ENCODE measurements at regions not wholly inside any gene's neighbourhood (a gene's known extent, or its start where the extent isn't known, plus 50 kb on each side); places are given as distances from the start of the nearest gene placed in this dataset.

- DNase-seq (ENCODE audit: low read depth) = no peak
- H3K4me3 ChIP-seq (ENCODE audit: low read depth, low read length) = no peak overlapping the region
- no peak for TF ChIP-seq CTCF (IDR thresholded peaks at IDR 0.05; ENCODE audit: low read depth, low read length, missing control alignments)
These were observed 183.3 kb upstream of the CDKN3 start for GRCh38 chr14:54213536-54213935.

- TF ChIP-seq CTCF (IDR thresholded peaks at IDR 0.05; ENCODE audit: low read depth, low read length, missing control alignments) = no peak
- no peak for DNase-seq (ENCODE audit: low read depth)
- no peak overlapping the region for H3K4me3 ChIP-seq (ENCODE audit: low read depth, low read length)
These were observed 180.0 kb upstream of the CDKN3 start for GRCh38 chr14:54216827-54217226.

GRCh38 chr14:54219261-54220070, 177.3 kb upstream of the CDKN3 start:
- DNase-seq (ENCODE audit: low read depth) = no peak
- no peak overlapping the region for H3K4me3 ChIP-seq (ENCODE audit: low read depth, low read length)
- no peak for TF ChIP-seq CTCF (IDR thresholded peaks at IDR 0.05; ENCODE audit: low read depth, low read length, missing control alignments)

GRCh38 chr14:54220071-54220703, 176.6 kb upstream of the CDKN3 start:
- H3K4me3 ChIP-seq (ENCODE audit: low read depth, low read length) = no peak overlapping the region
- no peak for DNase-seq (ENCODE audit: low read depth)
- no peak for TF ChIP-seq CTCF (IDR thresholded peaks at IDR 0.05; ENCODE audit: low read depth, low read length, missing control alignments)

- H3K4me3 ChIP-seq (ENCODE audit: low read depth, low read length) = no peak overlapping the region
- no peak for TF ChIP-seq CTCF (IDR thresholded peaks at IDR 0.05; ENCODE audit: low read depth, low read length, missing control alignments)
- DNase-seq (ENCODE audit: low read depth) = no peak
These were observed 175.9 kb upstream of the CDKN3 start for GRCh38 chr14:54220704-54221431.

GRCh38 chr14:54221432-54221803, 175.4 kb upstream of the CDKN3 start:
- H3K4me3 ChIP-seq (ENCODE audit: low read depth, low read length) = no peak overlapping the region
- TF ChIP-seq CTCF (IDR thresholded peaks at IDR 0.05; ENCODE audit: low read depth, low read length, missing control alignments) = no peak
- DNase-seq (ENCODE audit: low read depth) = no peak

Measured in GM12864 (cell line).